HUDEP-2 (cell line): ENCODE measurements at regions not wholly inside any gene's neighbourhood (a gene's known extent, or its start where the extent isn't known, plus 50 kb on each side); places are given as distances from the start of the nearest gene placed in this dataset.
"Not testable (repeated sequence)": the region's sequence is repeated elsewhere in the genome, so short reads cannot be mapped to it uniquely, and the experiment has no call there.

Source experiments
- DNase-seq, 76 experiments: peaks; one replicate each; lab custom pipeline; 2025; ENCODE audit not compliant: unreplicated experiment in 76 of 76; lab: John Stamatoyannopoulos, UW

DNA sequence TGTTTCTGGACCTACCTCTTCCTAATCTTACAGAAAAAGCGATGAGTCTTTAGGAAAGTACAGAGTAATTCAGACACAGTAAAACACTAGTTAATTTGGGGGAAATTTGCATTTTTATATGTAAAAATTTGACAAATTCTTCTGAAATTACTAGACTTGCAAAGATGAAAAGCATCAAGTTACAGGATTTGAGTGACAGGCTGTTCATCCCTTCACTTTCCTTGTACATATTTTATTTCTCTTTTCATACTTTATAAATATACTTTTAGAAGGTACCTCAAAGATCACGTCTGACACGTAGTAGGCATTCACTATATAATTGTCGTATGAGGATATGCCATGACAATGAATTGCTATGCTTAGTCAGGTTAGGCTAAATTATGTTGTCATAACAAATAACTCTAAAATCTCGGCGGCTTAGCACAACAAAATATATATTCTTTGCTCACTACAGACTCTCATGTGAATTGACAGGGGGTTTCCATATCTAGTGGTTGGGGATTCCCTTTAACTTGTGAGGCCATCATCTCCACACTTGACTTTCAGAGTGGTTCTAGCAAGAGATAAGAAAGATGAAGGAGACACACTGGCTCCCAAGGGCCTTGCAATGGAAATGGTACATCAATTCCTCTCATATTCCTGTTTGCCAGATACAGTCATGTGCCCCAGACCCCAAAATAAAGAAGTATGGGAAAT lies 154.1 kb upstream of the TUT7 start:
- DNase-seq: no peak

DNA sequence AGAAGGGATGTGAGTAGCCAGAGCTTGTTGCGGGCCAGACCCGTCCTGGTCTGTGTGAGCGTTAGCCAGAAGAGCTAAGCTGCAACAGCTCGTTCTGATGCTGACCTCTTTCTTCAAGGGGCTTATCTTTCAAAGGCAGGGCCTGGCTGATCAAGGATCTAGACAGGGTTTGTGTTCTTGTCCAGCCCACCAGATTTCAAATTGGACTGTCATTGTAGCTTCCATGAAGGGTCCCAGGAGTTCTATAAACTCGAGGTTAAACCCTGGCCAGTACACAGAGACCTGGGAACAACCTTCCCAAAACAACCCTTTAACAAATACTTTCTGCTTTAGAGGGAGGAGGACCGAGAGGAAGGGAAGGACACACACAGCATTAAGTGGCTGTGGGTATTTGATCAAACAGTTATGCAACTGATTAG lies 153.0 kb upstream of the TUT7 start:
- DNase-seq: no peak

DNA sequence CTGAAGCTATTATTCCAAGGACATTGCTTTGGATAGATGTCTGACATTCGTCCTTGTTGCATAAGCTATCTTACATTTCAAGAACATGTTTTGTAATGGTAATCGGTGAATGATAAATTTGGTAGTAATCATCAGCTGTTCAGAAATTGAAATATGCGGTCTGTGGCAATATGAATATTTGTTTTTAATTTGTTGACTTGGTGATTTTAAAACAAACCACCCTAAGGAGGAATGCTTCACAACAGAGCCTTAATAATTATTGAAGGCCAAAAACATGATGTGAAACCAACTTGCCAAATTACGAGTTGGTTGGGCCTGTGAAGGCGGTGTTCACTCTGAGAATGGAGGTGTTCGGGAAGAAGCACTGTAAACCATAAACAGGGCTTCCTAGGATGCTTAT lies 149.7 kb upstream of the TUT7 start:
- DNase-seq: no peak

DNA sequence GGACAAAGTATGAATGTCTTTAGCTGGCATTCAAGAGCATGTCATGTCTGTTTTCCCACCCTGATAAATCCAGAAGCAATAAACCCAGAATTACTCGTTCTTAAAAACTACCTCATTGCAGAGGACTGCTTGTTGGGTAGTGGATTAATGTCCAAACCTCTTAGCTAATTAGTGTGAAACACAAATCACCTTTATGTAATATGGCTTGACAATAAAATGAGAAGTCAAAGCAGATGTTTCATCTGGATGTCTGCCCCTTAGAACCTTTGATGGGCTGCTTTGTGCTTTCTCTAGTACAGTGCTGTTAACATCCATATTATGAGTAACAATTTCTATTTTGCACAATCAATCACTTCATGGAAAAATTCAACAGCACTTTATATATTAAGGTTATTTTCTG lies 149.1 kb upstream of the TUT7 start:
- DNase-seq: no peak

DNA sequence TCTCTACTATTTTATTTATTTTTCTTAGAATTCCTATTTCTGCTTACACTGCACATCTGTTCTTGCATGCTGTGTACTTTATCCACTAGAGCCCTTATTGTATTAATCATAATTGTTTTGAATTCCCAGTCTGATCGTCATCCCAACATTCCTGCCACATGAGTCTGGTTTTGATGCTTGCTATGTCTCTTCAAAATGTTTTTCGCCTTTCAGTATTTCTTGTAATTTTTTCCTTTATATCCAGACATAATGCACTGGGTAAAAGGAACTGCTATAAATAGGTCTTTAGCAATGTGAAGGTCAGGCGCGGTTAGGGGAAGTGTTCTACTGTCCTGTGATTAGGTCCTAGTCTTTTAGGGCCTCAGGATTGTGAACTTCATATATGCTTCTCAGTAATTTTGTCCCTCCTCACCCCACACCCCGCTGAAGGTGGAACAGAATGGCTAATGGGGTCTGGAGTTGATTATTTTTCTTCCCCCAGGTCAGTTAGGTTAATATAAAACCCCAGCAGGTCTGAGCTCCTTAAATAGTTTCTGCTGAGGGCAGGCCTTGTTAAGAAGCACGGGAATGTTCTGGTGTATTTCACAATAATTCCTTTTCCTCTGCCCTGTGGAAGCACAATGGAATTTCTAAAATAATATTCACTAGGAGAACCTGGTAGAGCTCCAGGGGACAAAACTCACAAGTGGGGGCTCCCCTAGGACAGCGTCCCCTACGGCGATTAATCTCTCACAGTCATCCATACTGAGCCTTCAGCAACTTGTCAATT lies 146.6 kb upstream of the TUT7 start:
- no peak for DNase-seq

DNA sequence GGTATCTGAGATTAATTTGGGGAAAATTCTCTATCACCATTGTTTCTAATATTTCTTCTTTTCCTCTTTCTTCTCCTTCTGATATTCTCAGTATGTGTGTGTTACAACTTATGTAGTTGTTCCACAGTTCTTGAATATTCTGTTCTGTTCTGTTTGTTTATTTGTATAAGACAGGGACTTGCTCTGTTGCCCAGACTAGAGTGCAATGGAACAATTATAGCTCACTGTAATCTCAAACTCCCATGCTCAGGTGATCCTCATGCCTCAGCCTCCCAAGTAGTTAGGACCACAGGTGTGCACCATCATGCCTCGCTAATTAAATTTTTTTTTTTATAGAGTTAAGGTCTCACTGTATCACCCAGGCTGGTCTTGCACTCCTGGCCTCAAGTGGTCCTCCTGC lies 145.8 kb upstream of the TUT7 start:
- no peak for DNase-seq

DNA sequence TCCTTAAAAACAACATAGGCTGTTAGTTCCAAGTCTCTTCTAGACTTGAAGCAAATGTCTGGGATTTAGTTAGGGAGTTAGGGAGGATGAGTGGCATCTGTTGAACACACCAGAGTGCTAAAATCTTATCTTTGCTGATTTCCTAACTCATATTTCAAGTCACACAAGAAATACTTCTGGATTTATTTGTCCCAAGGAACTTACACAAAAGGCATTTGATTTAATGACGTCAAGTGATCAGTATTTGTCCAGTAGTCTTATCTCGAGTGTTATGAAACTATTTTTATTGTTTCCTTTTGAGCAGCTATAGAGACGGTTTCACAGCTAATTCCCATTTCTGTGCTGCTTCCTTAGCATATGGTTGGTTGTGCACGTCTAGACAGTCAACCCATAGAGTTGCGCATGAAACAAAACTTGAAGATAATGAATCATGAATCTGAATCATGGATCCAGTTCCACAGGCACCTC lies 140.5 kb upstream of the TUT7 start:
- DNase-seq: no peak

DNA sequence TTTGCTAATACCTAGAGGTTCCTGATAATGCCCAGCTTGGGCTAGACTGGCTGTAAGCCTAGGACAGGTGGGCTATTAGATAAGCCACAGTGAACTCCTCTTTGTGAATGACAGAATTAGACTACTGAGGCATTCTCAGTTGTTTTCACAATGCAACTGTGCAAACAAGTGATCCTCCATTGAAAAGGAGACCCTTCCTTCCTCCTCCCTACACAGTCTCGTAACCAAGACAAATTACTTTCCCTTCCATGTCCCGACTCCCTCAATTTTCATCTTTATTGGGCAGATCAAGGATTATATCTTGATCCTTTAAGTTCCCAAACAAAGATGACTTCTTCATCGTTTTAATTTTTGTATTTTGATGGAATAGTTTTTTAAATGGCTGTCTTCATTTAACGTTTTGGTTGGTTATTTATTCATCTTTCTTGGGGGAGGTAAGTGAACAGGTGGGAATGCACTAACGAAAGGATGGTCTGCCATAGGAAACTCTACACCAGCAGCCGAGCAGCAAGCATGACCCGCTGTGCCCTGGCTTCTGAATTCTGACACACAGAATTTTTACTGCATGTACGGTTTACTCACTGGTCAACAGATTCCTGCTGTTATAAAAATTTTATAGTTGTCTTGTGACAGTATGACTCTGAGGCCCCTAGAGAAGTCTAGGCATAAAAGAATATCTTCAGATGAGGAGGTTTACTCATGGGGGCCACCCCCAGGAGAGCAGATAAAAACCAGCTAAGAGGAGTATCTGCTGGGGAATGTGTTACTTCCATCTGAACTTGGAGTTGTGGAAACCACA lies 137.5 kb upstream of the TUT7 start:
- DNase-seq: no peak

DNA sequence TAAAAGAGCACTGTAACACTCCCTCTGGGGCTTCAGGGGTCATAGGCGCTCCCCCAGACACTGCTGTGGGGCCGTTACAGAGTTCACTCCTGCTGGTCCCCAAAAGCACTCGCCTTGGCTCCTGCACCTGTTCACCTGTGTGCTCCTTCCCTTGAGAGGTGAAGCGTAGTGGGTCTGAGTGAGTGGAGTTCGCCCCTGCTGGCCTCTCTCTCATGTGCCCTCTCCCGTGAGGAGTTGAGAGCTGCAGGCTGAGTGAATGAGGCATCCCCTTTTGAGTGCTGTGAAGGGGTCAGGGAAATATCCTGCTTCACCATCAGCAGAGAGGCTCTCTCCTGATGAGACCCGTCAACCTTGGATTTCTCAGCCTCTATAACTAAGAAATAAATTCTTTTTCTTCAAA lies 134.6 kb upstream of the TUT7 start:
- no peak for DNase-seq

DNA sequence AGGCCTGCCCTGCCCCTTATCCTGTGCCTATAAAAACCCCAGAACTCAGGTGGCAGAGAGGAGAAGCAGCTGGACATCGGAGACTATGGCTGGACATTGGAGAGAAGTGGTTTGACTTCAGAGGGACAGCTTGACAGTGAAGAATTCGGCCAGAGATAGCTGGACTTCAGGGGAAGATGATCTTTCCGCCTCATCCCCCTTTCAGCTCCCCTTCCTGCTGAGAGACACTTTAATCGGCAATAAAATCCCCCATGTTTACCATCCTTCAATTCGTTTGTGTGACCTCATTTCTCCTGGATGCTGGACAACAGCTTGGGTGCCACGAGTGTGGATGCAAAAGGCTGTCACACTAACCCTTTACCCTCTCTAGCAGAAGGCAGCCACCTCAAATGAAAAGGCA lies 134.1 kb upstream of the TUT7 start:
- DNase-seq: no peak

DNA sequence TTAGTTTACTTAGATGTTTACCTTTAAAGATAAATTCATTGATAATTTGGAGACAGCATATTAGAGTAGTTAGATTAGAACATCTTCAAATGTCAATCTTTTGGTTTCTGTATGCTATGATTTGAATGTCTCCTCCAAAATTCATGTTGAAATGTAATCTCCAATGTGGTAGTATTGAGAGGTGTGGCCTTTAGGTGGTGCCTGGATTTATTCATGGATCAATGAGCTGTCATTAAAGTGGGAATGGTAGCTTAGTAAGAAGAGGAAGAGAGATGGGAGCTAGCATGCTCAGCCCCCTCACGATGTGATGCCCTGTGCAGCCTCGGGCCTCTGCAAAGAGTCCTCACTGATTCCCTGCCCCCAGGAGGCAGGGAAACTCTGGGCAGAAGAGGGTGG lies 133.6 kb upstream of the TUT7 start:
- DNase-seq: no peak

DNA sequence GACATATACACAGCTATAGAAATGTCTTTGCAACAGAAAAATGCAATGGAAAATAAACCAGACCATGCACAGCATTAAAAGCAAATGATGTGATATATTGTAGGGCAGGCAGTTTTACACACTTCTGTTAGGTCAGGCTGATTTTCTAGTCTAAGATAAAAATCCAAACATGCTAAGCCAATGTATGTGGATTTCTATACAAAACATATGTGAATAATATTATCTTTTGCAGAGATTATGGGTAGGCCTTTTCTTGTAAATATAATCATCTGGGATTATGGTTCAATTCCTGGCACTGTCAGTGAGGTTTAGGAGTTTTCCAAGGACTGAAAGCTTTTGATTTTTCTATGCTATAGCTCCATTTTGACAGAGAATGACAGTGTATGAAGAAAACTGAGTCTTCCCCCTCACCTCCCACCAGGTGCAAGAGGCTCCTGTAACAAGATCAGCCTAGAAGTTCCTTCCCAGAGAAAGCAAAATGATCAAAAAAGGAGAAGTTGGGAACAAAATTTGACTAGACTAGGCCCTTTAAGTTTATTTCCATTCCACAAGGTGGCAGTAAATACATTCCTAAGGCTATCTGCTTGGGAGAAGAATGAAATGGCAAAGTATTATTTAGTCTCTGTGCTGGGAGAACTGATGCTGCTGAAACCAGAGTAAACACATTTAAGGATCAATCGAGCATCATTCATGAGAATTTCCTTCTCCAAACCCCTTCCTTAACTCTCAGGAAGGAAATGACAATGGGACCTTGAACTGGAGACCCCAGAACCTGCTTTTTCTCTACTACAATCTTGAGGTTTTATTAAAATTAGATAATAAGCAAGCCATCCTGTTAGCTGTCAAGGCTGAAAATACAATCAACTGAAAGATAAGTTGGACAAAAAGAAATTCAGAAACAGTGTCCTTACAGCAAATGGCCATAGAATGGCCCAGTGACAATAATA lies 133.0 kb upstream of the TUT7 start:
- peak in 7 of 76 experiments; percentile 2 to 27 (median 11) for DNase-seq

DNA sequence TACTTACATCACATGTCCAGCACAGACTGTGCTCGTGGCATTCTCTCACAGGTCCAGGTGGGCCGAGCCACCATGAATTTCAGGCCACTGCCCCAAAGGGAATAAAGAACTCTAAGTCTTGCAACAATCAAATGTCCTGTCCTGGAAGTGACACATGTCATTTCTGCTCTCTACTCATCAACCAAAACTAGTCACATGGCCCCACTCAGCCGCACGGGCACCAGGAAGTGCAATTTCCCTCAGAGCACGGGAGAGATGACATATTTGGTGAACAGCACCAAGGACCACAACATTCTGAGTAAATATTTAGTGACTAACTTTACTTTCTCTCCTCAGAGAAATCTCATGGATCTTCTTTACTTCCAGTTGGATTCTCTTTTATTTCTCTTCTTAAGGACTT lies 131.1 kb upstream of the TUT7 start:
- DNase-seq: no peak

DNA sequence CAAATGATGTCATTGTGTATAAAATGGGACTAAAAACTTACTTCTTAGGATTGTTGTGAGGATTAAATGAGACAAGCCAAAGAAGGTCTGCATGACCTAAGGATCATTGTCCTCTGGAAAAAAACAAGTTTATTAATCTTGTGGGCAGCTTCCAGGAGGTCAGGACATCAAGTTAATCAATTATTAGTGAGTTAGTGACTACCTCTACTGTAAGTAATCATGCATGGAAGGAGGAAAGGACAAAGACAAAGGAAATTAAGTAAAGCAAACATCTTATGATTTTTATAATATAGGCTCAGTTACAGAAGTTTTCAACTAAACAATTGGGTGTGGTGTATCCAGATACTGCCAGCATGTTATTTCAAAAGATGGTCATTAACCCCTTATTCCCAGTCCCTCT lies 129.3 kb upstream of the TUT7 start:
- no peak for DNase-seq

DNA sequence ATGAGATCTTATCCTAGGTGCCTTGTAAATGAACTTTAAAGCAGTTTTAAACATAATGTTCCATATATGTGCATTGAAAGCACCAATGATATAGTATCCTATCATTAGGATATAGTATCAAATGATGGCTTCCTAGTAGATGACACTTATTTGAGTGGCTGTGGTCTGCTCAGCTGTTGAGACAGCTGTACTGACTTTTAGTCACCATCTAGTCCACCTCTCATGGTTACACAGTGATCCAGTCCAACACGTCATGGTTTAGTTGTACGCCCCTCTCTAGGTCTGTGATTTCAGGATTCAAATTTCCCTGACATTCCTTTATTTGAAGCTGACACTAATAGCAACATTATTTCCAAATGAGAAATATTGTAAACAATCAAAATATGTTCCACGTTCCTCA lies 127.3 kb upstream of the TUT7 start:
- no peak for DNase-seq

DNA sequence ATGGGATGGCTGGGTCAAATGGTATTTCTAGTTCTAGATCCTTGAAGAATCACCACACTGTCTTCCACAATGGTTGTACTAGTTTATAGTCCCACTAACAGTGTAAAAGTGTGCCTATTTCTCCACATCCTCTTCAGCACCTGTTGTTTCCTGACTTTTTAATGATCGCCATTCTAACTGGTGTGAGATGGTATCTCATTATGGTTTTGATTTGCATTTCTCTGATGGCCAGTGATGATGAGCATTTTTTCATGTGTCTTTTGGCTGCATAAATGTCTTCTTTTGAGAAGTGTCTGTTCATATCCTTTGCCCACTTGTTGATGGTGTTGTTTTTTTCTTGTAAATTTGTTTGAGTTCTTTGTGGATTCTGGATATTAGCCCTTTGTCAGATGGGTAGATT lies 121.0 kb upstream of the TUT7 start:
- not testable (repeated sequence) for DNase-seq

DNA sequence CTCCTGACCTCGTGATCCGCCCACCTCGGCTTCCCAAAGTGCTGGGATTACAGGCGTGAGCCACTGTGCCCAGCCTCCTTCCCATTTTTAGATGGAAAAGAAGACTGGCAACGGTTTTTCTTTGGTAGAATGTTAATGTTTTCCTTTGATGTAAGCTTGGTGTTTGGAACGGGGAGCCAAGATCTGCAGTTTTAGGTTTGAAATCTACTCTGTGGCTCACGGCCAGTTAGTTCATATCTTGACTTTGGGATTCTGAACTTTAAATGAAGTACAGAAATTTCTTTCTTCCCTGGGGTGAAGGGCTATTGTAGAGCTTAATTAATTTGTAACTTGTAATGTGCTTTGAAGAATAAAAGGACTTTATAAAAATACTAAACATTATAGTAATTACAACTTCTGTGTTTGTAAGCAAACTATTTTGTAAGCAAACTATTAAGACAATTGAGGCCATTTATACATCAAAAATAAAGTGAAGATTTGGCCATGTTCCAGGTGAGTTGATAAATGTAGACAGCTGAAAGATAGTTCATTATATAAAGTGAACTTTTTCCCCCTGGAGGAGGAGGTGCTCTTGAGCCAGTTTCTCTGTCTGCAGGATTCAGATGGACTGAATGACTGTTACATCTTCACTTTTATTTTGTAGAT lies 117.1 kb upstream of the TUT7 start:
- DNase-seq: no peak

DNA sequence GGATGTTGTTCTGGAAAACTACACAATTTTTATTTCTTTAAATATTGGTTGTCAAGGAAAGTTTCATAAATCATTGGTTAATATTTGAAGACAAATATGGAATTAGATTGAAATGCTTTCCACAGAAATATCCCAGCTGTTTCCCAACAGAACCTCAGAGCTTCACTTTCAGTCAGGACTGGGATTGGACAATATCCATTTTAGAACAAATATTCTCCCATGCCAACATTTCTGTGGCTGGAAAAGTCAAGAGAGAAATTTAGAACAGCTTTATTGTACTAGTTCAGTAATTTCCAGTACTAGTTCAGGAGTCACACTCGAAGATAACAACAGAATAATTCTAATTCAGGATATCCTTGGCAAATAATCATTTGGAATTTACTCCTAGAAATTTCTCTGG lies 116.1 kb upstream of the TUT7 start:
- no peak for DNase-seq

DNA sequence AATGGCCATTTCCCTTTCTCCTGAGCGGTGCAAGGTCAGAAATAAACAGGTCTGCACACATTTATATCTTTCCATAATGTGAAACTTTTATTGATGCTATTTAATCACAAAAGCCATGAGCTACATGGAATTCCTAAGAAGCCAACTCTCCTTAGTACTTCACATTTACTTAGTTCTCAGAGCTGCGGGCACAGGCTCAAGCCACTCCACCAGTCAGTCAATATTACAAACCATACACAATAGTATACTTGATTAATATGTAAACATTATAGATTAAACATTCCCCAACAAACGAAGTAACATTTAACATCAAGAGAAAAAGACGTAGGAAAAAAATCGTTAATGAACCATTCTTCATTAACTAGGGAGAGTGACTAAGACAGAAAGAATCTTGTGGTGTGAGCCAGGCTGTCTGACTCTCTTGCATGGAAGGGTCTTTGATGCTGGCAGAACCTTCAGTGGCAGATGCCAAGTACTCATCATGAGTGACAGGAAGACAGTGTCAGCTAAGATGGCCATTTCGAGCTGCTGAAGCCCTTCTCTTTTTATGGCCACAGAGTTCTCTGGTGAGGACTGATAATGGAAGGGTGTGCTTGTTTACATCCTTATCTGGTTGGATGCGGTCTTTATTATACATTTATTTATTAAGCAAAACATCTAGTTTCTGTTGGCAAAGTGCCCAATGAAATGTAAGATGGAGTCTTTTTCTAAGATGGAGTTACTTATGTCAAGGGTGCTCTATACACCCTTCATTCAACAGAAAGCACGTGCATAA lies 115.5 kb upstream of the TUT7 start:
- DNase-seq: peak in 43 of 76 experiments; percentile 1 to 61 (median 29)
